ENCODE measurements at regions not wholly inside any gene's neighbourhood (a gene's known extent, or its start where the extent isn't known, plus 50 kb on each side); places are given as distances from the start of the nearest gene placed in this dataset.

GRCh38 chr2:222762342-222762741 lies 90.9 kb downstream of the MOGAT1 start:
- no peak for TF ChIP-seq SMC3 (IDR thresholded peaks at IDR 0.05; ENCODE audit: low read depth, low read length)
- no peak for TF ChIP-seq CTCF (conservative IDR thresholded peaks at IDR 0.05; ENCODE audit: low read depth, low read length)
- no peak for TF ChIP-seq FOS (IDR thresholded peaks at IDR 0.05; ENCODE audit: low read depth, low read length)
- no peak for TF ChIP-seq POLR2A (IDR thresholded peaks at IDR 0.05; ENCODE audit: low read depth, low read length)
- no peak for TF ChIP-seq USF2 (IDR thresholded peaks at IDR 0.05; ENCODE audit: low read depth, low read length)
- no peak for TF ChIP-seq RAD21 (IDR thresholded peaks at IDR 0.05; ENCODE audit: low read length)
- TF ChIP-seq MAFK (IDR thresholded peaks at IDR 0.05; ENCODE audit: low read depth, low read length) = no peak

Data from IMR-90 (cell line).